OCI-LY3 (cell line): ENCODE measurements at regions not wholly inside any gene's neighbourhood (a gene's known extent, or its start where the extent isn't known, plus 50 kb on each side); places are given as distances from the start of the nearest gene placed in this dataset.
"Not testable (repeated sequence)": the region's sequence is repeated elsewhere in the genome, so short reads cannot be mapped to it uniquely, and the experiment has no call there.

Experiments
- H2AFZ ChIP-seq: fragments of 200-600, 300-600 bp; shearing (Covaris generic); 2 replicates; pipeline ENCODE4 v1.6.0; 2014; ENCODE audit warnings: antibody characterized with exemption, low read depth, low read length
- H3K27ac ChIP-seq: fragments of 200-600, 300-600 bp; sonication (generic); 2 replicates; pipeline ENCODE4 v1.5.1; 2014; ENCODE audit warnings: mild to moderate bottlenecking, low read length, moderate library complexity, mixed read lengths
- H3K27me3 ChIP-seq: fragments of 200-600, 300-600 bp; sonication (generic); 2 replicates; pipeline ENCODE4 v1.6.1; 2014; ENCODE audit warnings: low read depth, low read length, mixed read lengths
- H3K36me3 ChIP-seq: fragments of 200-600, 300-600 bp; sonication (generic); replicated peaks from 2 replicates; pipeline ENCODE3; 2014; ENCODE audit warnings: low read depth, low read length, mixed read lengths
- H3K4me1 ChIP-seq: fragments of 300-600, 200-600 bp; sonication (generic); 2 replicates; pipeline ENCODE4 v1.6.1; 2014; ENCODE audit warnings: low read length, mixed read lengths
- H3K4me2 ChIP-seq: fragments of 200-600, 300-600 bp; sonication (generic); 2 replicates; pipeline ENCODE4 v1.6.1; 2014; ENCODE audit warnings: low read length, mixed read lengths
- H3K4me3 ChIP-seq: fragments of 300-600, 200-600 bp; sonication (generic); 2 replicates; pipeline ENCODE4 v1.5.1; 2014; ENCODE audit warnings: antibody characterized with exemption, mild to moderate bottlenecking, low read length, moderate library complexity
- H3K79me2 ChIP-seq: fragments of 300-600, 200-600 bp; shearing (Covaris generic); 2 replicates; pipeline ENCODE4 v1.6.1; 2014; ENCODE audit warnings: mild to moderate bottlenecking, low read length, mixed read lengths
- H3K9ac ChIP-seq: fragments of 300-600, 200-600 bp; shearing (Covaris generic); 2 replicates; pipeline ENCODE4 v1.6.0; 2014; ENCODE audit warnings: mild to moderate bottlenecking, low read length, moderate library complexity
- H3K9me3 ChIP-seq: fragments of 200-600, 300-600 bp; shearing (Covaris generic); 2 replicates; pipeline ENCODE4 v1.6.1; 2014; ENCODE audit warnings: low read length, mixed read lengths; ENCODE audit not compliant: insufficient read depth
- H4K20me1 ChIP-seq: fragments of 200-600, 300-600 bp; sonication (generic); 2 replicates; pipeline ENCODE4 v1.6.1; 2016; ENCODE audit warnings: low read length, mixed read lengths; ENCODE audit not compliant: insufficient read depth
- EZH2phosphoT487 ChIP-seq: fragments of 200-600 bp; shearing (Covaris generic); IDR thresholded peaks from 2 replicates; pipeline ENCODE4 v1.6.1; 2018; ENCODE audit warnings: antibody characterized with exemption, mixed run types, low read depth
- TF ChIP-seq, protein P1 (sequence below): fragments of 200-600, 300-600 bp; sonication (generic); IDR thresholded peaks from 2 replicates; pipeline ENCODE4 v1.5.1; 2014; ENCODE audit warnings: antibody characterized with exemption, low read length, low read depth

GRCh38 chr4:100016191-100016590 is 66.1 kb upstream of the H2AZ1 start:
- Histone ChIP-seq H2AFZ (no peak overlapping the region), H3K4me3 (no peak overlapping the region), H3K9ac (no peak overlapping the region), H3K27ac (no peak overlapping the region), H3K9me3 (no peaks in the 10 kb centered on the region), H3K79me2 (no peaks in the 10 kb centered on the region), H3K27me3 (no peaks in the 10 kb centered on the region), H3K36me3 (no peaks in the 10 kb centered on the region), H3K4me1 (peaks cover 11% of the 10 kb centered on the region), H4K20me1 (no peaks in the 10 kb centered on the region), H3K4me2 (no peak overlapping the region)
- TF ChIP-seq, protein P1, sequence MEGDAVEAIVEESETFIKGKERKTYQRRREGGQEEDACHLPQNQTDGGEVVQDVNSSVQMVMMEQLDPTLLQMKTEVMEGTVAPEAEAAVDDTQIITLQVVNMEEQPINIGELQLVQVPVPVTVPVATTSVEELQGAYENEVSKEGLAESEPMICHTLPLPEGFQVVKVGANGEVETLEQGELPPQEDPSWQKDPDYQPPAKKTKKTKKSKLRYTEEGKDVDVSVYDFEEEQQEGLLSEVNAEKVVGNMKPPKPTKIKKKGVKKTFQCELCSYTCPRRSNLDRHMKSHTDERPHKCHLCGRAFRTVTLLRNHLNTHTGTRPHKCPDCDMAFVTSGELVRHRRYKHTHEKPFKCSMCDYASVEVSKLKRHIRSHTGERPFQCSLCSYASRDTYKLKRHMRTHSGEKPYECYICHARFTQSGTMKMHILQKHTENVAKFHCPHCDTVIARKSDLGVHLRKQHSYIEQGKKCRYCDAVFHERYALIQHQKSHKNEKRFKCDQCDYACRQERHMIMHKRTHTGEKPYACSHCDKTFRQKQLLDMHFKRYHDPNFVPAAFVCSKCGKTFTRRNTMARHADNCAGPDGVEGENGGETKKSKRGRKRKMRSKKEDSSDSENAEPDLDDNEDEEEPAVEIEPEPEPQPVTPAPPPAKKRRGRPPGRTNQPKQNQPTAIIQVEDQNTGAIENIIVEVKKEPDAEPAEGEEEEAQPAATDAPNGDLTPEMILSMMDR = no peak
- no peak for TF ChIP-seq EZH2phosphoT487

DNA sequence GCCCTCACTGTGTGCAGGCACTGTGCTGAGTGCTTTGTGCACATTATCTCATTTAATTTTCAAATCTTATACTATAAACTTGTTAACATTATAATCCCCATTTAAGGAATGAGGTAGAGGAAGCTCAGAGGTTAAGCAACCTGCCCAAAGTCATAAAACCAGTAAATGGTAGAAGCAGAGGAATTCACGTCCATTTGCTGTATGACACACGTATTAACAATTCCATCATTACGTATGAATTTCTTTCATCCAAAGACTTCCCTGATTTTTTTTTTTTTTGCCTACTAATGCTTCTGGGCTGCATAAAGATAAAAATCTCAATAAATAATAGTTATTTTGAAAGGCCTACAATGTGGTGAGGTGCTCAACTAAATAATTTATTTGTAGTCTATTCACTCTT is 64.5 kb upstream of the H2AZ1 start:
- Histone ChIP-seq H3K27me3 (no peaks in the 10 kb centered on the region), H3K4me2 (no peak overlapping the region), H3K79me2 (no peaks in the 10 kb centered on the region), H3K27ac (no peak overlapping the region), H3K4me3 (no peak overlapping the region), H3K36me3 (no peaks in the 10 kb centered on the region), H4K20me1 (no peaks in the 10 kb centered on the region), H3K9me3 (no peaks in the 10 kb centered on the region), H3K4me1 (peaks cover 11% of the 10 kb centered on the region), H3K9ac (no peak overlapping the region), H2AFZ (no peak overlapping the region)
- TF ChIP-seq, protein P1 = no peak
- TF ChIP-seq EZH2phosphoT487 = no peak

- no peaks in the 10 kb centered on the region for H3K4me1 ChIP-seq
- H4K20me1 ChIP-seq = no peaks in the 10 kb centered on the region
- no peaks in the 10 kb centered on the region for H3K79me2 ChIP-seq
- H3K9me3 ChIP-seq = no peaks in the 10 kb centered on the region
- no peak overlapping the region for H3K4me3 ChIP-seq
- no peaks in the 10 kb centered on the region for H3K27me3 ChIP-seq
- H3K27ac ChIP-seq = no peak overlapping the region
- H3K4me2 ChIP-seq = no peak overlapping the region
- no peak for TF ChIP-seq EZH2phosphoT487
- TF ChIP-seq, protein P1 = no peak
- H2AFZ ChIP-seq = no peak overlapping the region
- H3K36me3 ChIP-seq = no peaks in the 10 kb centered on the region
- H3K9ac ChIP-seq = no peak overlapping the region
Measured at GRCh38 chr4:100009490-100009889, 59.4 kb upstream of the H2AZ1 start.

GRCh38 chr4:100008048-100008447 is 58.0 kb upstream of the H2AZ1 start:
- no peaks in the 10 kb centered on the region for H4K20me1 ChIP-seq
- H3K4me3 ChIP-seq = no peak overlapping the region
- no peak overlapping the region for H3K4me2 ChIP-seq
- no peak for TF ChIP-seq EZH2phosphoT487
- TF ChIP-seq, protein P1 = no peak
- no peak overlapping the region for H3K27ac ChIP-seq
- no peaks in the 10 kb centered on the region for H3K79me2 ChIP-seq
- no peaks in the 10 kb centered on the region for H3K36me3 ChIP-seq
- no peak overlapping the region for H2AFZ ChIP-seq
- no peaks in the 10 kb centered on the region for H3K9me3 ChIP-seq
- H3K9ac ChIP-seq = no peak overlapping the region
- H3K4me1 ChIP-seq = no peaks in the 10 kb centered on the region
- no peaks in the 10 kb centered on the region for H3K27me3 ChIP-seq

- H3K79me2 ChIP-seq, H2AFZ ChIP-seq, H3K27ac ChIP-seq, H3K4me3 ChIP-seq, H4K20me1 ChIP-seq, H3K4me2 ChIP-seq, H3K4me1 ChIP-seq, H3K9ac ChIP-seq, H3K9me3 ChIP-seq, H3K27me3 ChIP-seq, H3K36me3 ChIP-seq: not testable (repeated sequence)
Measured at GRCh38 chr4:100006161-100006560, 56.1 kb upstream of the H2AZ1 start.
